ENCODE measurements at regions not wholly inside any gene's neighbourhood (a gene's known extent, or its start where the extent isn't known, plus 50 kb on each side); places are given as distances from the start of the nearest gene placed in this dataset.
"Not testable (repeated sequence)": the region's sequence is repeated elsewhere in the genome, so short reads cannot be mapped to it uniquely, and the experiment has no call there.

GRCh38 chr1:234856845-234857245, 246.9 kb upstream of the IRF2BP2 start:
- no peak for DNase-seq (ENCODE audit: low read depth, low spot score)
- no peak overlapping the region for H3K27ac ChIP-seq

GRCh38 chr1:234855851-234856250, 245.9 kb upstream of the IRF2BP2 start:
- no peak for DNase-seq (ENCODE audit: low read depth, low spot score)
- H3K27ac ChIP-seq, result no peak overlapping the region

- no peak overlapping the region for H3K27ac ChIP-seq
- no peak for DNase-seq (ENCODE audit: low read depth, low spot score)
Observed at GRCh38 chr1:234854645-234855039, 244.7 kb upstream of the IRF2BP2 start.

DNA sequence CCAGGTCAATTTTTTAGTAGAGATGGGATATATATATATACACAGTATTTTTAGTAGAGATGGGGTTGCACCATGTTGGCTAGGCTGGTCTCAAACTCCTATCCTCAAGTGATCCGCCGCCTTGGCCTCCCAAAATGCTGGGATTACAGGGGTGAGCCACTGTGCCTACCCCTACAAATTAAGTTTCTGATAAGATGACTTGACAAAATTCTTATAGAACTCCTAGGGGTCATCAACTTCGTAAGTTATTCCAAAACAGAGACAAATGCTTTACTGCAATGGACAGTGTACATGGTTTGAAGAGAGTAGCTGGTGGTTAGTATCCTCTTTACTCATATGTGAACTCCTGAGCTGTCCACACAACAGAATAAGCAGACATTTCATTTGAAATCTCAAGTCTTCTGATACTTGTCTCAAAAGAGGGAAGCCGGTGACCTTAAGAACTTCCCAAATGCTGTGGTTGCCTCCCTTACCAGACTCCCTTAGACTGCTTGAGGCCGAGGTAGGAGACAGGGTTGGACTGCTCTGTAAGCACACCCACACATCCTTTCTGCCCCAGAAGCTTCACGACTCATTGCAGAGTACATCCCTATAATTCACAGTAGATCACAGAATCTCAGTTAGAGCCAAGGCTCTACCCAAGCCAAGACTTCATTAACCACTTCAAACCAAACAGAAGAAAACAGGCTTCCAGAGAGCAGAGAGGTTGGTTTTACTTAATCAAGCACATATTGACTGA, 244.1 kb upstream of the IRF2BP2 start:
- DNase-seq (ENCODE audit: low read depth, low spot score), result no peak
- no peak overlapping the region for H3K27ac ChIP-seq

GRCh38 chr1:234852659-234853058, 242.7 kb upstream of the IRF2BP2 start:
- DNase-seq (ENCODE audit: low read depth, low spot score), result no peak
- H3K27ac ChIP-seq, result no peak overlapping the region

DNA sequence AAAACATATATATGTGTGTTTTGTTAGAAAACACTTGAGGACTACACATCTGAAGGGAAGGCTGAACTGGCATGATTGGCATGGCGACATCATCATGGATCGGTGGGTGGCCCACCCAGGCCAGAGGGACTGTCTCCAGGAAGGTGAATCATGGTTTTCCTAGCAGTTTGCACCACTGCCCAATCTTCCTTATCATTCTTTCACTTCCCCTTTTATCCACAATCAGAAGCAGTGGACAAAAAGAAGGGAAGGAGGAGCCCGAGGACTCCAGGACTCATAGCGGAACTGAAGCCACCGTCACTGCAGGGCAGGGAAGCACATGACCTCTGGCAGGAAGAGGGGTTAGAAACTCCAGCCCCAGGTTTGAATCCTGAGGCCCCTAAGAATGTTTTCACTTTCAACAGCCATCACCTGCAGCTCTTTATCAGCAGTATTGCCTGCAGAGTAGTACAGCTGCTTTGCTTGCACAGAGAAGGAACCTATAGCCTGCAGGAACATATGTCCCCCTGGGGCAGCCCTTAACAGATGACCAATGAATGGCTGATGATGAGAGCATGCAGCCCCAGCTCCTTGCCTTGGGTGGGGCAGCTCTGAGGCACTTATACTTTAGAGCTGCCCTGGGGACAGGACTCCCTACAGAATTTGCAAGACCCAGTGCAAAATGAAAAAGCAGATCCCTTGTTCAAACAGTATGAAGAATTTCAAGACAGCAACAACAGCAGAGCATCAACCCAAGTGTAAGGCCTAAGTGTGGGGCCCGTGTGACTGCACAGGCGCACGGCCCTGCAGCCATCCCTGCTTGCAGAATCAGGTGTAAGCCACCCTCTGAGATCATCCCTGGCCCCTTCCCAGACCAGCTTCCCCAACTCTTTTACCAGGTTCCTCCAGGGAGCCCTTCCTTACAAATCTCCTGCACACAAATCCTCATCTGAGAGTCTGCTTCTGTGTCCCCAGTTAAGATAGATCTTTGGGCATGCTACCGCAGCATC, 241.8 kb upstream of the IRF2BP2 start:
- DNase-seq (ENCODE audit: low read depth, low spot score), result no peak
- no peak overlapping the region for H3K27ac ChIP-seq

DNA sequence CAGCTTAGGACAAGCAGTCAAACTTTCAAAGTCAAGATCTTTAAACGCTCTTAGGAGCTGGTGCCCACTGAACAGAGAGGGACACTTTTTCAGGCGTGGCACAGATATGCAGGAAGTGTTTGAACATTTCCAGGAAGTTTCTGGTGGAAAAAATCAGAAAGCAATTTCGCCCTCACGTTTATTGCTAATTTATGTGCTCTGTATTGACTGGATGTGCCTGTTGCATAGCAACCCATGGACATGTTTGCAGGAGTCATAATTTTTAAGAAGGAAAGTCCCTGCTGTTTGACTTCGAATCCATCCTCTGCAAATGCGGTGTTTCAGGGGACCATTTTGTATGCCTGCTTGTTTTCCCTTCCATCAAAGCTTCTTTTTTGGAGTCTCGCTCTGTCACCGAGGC, 239.9 kb upstream of the IRF2BP2 start:
- no peak for DNase-seq (ENCODE audit: low read depth, low spot score)
- no peak overlapping the region for H3K27ac ChIP-seq

- peak; percentile 69 for DNase-seq (ENCODE audit: low read depth, low spot score)
- H3K27ac ChIP-seq, result no peak overlapping the region
Observed at GRCh38 chr1:234848972-234849649, 239.1 kb upstream of the IRF2BP2 start.

- DNase-seq (ENCODE audit: low read depth, low spot score); H3K27ac ChIP-seq: not testable (repeated sequence)
Observed at GRCh38 chr1:234846813-234847212, 236.8 kb upstream of the IRF2BP2 start.

GRCh38 chr1:234845836-234846235, 235.9 kb upstream of the IRF2BP2 start:
- no peak overlapping the region for H3K27ac ChIP-seq
- DNase-seq (ENCODE audit: low read depth, low spot score), result no peak

DNA sequence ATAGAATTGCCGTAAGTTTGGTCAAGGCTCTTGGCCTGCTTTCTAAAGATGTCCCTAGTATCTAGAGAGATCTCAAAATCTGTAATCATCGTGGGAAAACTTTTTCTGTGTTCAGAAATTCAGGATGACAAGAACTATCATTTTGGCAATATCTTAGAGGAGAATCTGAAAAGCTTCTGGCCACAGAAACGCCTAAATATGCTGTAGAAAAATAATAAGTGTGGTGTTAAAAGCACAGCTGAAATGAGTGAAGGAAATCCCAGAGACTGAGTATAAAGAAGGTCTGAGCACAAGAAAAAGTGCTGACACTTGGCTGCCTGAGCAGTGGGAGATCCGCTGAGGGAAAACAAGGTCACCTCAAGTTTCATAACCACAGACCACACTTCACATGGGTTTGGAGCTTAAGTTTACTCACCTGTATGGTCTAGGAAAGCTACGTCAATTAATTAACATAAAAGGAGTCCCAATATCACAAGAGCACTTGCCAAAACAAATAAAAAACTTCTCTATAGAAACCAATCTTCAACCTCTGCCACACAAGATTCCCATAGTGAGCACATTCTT, 235.2 kb upstream of the IRF2BP2 start:
- H3K27ac ChIP-seq, result no peak overlapping the region
- no peak for DNase-seq (ENCODE audit: low read depth, low spot score)

- no peak overlapping the region for H3K27ac ChIP-seq
- no peak for DNase-seq (ENCODE audit: low read depth, low spot score)
Observed at GRCh38 chr1:234844479-234845031, 234.6 kb upstream of the IRF2BP2 start.

DNA sequence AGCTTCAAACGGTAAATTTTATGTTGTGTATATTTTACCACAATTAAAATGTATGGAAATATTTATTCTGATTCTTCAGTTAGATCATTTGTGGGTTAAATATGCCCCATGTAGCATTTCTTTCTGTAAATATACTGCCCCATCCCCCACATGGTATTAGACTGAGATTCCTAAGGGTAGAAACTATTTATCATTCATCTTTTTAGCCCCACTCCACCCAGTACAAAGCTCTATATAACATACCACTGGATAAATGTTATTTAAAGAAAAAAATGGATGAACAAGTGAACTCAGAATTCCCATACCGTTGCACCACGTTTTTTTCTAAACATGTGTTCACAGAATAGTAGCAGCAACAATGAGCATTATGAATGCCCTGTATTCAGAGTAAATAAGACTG, 234.0 kb upstream of the IRF2BP2 start:
- H3K27ac ChIP-seq, result no peak overlapping the region
- DNase-seq (ENCODE audit: low read depth, low spot score), result no peak

DNA sequence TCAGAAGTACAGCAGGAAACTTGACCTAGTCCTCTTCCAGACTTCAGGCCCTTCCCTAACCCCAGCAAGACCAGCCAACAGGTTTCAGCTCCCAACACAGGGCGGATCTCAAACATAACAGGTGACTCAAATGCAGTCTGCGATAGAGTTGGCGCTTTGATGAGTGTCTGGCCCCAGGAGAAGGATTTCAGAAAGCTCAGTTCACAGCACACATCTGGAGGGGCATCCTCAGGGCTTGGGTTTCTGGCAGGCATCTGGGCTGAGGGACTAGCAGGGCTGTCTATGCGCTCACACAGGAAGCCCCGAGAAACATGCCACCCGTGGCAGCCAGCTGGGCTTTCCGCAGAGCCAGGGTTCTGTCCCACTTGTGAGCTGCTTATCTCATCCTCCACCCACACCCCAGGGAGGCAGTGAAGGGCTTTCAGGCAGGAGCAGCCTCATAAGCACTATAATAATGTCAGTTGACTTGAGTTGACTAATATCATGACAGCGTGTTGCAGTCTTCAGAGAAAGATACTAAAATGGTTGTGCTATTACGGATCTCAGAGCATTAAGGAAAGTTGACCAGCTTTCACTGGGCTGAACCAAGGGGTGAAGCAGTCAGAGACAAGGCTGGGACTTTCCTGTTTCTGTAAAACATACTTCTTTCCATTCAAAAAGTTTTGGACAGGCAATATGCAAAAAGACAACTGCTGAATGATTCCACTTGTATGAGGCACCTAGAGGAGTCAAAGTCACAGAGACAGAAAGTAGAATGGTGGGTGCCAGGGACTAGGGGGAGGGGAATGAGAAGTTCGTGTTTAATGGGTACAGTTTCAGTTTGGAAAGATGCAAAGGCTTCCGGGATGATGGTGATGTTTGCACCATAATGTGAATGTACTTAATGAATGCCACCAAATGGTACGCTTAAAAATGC, 233.0 kb upstream of the IRF2BP2 start:
- DNase-seq (ENCODE audit: low read depth, low spot score), result no peak
- no peak overlapping the region for H3K27ac ChIP-seq

DNA sequence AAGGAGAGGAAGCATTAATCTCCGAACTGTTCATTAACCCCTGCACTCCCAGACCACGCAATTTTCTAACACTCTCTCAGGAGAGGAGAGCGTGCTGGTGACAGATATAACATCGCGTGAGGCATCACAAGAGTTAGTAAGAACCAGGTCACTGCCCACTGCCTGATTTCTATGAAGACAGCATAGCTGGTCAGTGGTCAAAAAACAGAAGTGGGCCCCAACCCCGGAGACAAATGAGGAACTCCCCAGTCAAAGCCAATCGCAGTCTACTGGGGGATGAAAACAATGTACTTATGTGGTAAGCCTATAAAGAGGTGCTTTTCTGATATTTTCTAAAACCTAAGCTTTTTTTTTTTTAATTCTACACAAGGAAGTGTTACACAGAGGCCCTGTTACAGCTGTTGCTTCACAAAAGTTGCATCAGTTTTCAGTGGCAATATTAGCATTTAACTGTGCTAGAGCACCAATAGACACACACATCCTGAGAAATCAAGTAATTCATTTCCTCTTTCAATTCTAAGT, 231.8 kb upstream of the IRF2BP2 start:
- no peak for DNase-seq (ENCODE audit: low read depth, low spot score)
- H3K27ac ChIP-seq, result no peak overlapping the region

DNA sequence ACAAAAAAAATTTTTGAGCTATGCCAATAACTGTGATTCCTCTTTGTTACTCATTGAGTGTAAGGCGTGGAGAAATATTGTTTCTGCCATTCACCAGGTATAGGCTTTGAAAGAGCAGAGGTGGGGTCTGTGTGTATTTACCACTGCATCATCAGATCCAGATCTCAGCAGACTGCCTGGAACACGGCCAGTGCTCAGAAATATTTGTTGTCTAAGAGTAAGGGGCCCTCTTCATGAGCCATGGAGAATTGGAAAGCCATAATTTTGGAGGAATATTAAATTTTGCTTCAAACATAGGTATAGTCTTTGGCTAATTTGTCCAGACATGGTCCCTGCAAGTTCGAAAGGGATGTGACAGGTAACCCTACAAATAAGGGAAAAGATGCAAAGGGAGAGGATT, 231.3 kb upstream of the IRF2BP2 start:
- H3K27ac ChIP-seq, result no peak overlapping the region

DNA sequence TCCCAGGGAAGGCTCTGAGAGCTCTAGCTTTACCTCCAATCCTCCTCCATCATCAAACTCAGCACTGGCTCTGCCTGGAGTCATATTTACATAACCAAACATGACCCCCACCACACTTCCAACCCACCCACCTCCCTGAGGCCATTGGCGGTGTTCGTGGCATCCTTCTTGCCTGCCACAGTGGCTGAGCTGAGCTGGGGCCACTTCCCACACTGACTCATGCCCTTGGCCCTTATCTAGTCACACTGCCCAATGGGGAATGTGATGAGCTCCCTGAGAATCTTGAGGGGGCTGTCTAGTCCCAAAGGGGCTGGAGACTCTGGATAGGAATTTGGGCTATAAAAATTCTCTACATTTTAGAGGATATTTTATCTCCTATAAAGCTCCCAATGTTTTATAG, 230.9 kb upstream of the IRF2BP2 start:
- DNase-seq (ENCODE audit: low read depth, low spot score), result no peak
- H3K27ac ChIP-seq, result no peak overlapping the region

More for the DNA sequence above, 231.3 kb upstream of the IRF2BP2 start:
- no peak for DNase-seq (ENCODE audit: low read depth, low spot score)

- no peak for DNase-seq (ENCODE audit: low read depth, low spot score)
- no peak overlapping the region for H3K27ac ChIP-seq
Observed at GRCh38 chr1:234840253-234840652, 230.3 kb upstream of the IRF2BP2 start.

DNA sequence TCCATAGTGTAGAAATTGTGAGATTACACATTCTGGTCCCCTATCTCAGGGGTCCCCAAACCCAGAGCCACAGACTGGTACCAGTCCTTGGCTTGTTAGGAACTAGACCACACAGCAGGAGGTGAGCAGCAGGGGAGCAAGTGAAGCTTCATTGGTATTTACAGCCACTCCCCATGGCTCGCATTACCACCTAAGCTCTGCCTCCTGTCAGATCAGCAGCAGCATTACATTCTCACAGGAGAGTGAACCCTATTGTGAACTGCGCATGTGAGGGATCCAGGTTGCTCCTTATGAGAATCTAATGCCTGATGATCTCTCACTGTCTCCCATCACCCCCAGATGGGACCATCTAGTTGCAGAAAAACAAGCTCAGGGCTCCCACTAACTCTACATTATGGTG, 229.7 kb upstream of the IRF2BP2 start:
- H3K27ac ChIP-seq, result no peak overlapping the region
- DNase-seq (ENCODE audit: low read depth, low spot score), result no peak

Data from epithelial cell of prostate (primary cell).